ENCODE measurements at regions not wholly inside any gene's neighbourhood (a gene's known extent, or its start where the extent isn't known, plus 50 kb on each side); places are given as distances from the start of the nearest gene placed in this dataset.
"Not testable (repeated sequence)": the region's sequence is repeated elsewhere in the genome, so short reads cannot be mapped to it uniquely, and the experiment has no call there.

DNA sequence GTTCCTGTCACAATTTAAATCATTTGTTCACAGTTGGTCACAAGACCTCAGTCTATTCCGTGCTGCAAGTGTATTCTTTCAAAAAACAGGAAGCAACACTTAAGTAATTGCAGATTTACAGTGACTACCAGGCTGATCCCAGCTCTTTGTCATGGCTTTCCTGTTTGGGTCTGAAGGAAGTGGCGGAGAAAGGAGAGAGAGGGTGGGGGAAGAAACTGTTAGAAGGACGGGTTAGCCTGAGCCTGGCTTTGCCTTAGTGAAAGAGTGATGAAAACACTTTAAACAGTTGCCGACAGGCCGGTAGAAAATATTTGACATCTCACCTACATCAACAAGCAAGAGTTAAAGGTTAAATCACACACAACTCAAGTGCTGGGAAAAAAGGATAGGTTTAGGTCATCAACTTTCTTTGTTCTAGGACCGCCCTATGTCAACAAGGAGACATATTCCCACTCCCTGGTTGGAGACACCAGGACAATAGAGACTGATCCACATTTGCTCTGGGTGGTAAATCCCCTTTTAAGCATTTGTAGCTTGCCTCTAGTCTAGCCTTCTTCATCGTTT, 102.2 kb upstream of the DAB2 start:
- no peak for DNase-seq

DNA sequence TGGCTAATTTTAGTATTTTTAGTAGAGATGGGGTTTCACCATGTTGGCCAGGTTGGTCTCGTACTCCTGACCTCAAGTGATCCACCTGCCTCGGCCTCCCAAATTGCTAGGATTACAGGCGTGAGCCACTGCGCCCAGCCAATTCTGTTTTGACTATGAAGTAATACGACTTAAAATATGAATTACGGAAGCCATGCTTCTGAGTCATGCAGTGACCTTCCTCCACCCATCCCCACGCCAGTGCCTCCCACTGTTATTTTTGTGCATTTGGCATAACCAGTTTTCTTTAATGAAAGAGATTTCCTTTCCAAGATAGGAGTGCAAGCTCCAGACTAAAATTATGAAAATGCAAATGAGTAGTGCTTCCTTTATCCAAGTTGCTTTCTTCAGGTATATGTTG, 101.0 kb upstream of the DAB2 start:
- not testable (repeated sequence) for DNase-seq

DNA sequence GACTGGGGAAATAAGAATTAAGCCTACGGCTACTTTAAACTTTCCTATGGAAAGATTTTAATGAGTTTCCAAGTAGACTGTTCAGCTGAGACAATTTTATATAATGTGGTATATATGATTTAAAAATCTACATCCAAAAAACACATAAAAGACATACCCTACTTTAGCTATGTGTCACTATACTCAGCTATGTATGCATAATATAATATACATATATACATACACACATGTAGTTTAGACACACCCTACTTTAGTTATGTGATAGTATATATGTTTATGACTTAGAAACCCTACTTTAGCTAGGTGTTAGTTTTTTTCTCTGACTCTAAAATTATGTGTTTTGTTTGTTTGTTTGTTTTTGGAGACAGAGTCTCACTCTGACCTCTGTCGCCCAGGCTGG, 100.5 kb upstream of the DAB2 start:
- no peak for DNase-seq

DNA sequence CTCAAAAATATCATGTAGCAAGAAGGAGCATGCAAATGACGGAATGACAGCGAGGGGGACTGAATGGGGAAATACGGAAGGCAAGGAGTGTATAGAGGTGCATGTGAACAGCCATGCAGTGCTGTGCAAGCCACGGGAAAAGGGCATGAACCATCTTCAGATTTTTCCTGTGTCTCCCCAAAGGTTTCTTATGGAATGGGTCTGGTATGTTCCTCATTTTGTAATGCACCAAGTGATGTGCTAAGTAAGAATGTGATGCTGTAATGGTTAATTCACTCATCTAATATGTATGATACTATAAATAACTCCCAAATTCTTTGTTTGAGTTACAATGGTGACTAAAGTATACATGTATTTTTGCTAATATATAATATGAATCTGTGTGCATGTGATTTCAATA, 99.0 kb upstream of the DAB2 start:
- DNase-seq = no peak

DNA sequence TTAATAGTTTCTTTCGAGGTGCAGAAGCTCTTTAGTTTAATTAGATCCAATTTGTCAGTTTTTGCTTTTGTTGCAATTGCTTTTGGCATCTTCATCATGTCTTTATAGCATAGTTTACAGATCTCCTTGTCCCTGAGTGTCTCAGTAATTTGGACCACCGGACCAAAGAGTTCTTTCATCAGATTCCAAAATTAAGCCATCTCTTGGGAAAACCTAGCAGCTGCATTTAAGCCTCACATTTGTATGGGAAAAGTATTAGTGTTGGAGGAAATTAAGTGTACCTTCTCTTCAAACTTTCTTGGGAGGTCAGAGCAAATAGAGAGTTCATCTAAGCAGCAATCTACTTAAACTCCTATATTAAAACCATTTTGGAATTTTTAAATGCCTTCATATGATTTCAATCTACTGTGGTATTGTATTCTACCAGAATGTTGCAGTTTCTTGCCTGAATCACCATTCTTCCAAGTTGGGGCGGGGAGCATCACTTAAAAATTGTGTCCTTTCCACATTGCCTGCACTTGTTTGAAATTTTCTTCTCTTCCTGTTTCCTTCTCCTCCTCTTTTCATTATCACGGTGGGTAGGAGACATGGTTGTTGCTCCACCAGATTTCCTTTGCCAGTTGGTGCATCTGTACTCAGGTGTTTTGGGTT, 97.3 kb upstream of the DAB2 start:
- DNase-seq = no peak

DNA sequence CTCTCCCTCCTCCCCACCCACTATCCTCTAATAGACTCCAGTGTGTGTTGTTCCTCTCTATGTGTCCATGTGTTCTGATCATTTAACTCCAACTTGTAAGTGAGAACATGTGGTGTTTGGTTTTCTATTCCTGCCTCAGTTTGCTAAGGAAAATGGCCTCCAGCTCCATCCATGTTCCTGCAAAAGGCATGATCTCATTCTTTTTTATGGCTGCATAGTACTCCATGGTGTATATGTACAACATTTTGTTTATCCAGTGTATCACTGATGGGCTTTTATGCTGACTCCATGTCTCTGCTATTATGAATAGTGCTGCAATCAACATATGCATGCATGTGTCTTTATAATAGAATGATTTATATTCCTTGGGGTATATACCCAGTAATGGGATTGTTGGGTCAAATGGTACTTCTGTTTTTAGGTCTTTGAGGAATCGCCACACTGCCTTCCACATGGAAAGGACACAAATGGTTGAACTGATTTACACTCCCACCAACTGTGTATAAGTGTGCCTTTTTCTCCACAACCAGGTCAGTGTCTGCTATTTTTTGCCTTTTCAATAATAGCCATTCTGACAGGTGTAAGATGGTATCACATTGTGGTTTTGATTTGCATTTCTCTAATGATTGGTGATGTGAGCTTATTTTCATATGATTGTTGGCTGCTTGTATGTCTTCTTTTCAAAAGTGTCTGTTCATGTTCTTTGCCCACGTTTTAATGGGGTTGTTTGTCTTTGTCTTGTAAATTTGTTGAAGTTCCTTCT, 96.5 kb upstream of the DAB2 start:
- no peak for DNase-seq

DNA sequence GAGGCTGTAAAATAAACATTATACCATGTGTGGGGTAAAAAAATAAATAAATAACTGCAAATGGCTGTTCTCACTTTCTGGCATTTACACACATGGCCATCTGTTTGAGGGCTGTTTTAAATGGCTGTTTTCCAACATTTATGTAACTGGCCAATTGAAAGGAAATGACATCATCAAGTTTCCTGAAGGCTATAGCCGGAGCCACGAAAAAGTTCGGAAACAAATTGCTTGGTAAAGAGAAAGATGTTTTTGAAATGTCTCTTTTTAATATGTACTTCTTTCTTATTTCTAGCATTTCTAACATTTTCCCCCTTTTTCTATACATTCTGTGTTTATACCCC, 95.4 kb upstream of the DAB2 start:
- DNase-seq = no peak

DNA sequence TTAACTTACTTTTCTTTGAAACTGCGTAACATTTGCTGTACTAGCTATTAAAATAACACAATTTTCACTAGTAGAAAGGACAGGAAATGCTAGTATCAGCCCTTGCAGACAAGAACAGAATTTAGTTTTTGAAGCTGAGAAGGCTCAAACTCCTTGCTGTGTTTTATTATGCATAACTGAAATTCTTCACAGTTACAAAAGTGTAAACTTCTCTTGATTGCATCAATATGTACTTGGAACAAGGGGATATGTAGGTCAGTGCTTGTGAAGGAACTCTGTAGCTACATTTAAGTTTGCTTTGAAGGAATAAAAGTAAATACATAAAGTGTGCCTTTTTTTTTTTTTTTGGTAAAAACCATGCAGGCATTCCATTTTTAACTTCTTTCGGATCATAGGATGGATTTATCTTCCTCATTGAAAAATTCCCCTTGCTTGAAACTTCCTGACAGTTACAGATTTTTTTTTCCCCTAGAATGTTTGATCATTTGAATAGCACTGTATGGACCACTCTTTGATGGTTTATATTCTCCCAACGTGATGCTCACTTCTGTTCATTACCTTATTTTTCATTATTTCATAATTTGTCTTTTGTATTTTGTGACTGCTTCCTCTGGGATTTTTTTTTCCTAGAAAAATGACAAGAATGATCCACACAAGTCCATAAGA, 94.9 kb upstream of the DAB2 start:
- no peak for DNase-seq

DNA sequence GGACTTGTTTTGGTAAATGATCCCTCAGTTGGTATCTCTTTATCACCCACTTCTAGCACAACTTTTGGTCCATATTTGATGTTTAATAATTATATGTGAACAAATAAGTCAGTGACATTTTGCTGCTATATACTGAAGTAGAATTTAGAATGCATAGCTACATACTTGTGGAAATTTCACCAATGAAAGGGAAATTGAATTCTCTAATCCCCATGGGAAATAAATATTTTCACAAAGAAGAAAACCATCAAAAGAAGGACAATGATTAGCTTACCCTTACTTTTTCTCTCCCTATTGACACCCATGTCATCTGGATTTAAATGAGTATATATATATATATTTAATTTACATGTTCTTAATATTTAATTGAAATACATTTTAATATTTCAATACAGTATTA, 94.3 kb upstream of the DAB2 start:
- no peak for DNase-seq

DNA sequence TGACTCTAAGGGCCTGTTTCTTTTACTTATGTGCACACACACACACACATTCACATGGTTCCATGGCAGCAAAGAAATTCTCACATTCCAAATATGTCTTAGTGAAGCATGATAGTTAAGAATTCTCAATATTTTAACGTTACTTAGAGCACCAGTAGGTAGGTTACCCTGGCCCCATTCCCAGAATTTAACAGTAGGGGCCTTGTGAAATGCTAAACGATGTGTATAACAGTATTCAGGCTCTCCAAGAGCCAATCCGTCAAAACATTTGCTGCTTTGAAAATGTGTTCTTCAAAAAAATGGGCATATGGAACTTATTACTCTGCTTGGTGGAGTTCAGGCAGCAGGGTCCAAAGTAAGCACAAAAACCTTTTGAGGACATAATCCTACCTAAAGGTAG, 93.7 kb upstream of the DAB2 start:
- no peak for DNase-seq

DNA sequence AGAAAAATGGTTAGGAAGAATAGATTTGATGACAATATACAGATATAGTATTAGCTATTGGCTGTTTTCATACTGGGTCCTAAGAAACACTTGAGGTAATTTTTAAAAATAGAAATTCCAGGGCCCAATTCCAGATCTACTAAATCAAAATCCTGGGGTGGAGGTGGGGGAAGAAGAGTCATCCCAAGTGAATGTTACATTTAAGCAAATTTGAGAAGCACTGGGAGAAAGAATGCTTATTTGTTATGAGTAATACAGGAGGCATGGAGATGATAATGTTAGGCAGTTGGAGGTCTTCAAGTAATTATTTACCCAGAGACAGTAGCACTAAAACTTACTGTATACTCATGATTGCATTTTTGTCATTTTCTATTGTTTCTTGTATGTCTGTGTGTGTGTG, 93.0 kb upstream of the DAB2 start:
- no peak for DNase-seq

DNA sequence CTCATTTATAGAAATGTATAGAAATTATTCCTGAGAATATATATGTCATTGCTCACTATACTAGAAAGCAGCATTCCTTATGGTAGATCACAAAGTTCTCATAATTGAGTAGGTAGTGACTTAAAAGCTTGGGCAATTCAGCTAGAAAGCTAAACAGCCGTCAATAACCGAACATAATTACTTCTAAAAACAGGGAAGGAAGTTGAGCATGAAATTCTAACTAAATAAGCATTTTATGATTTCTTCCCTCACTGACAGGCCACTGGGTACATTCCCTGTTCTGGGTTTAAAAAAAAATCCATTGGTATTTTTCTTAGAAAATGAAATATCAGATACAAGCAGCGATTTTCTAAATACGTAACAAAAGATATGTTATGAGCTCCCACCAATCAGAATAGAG, 91.1 kb upstream of the DAB2 start:
- DNase-seq = no peak

DNA sequence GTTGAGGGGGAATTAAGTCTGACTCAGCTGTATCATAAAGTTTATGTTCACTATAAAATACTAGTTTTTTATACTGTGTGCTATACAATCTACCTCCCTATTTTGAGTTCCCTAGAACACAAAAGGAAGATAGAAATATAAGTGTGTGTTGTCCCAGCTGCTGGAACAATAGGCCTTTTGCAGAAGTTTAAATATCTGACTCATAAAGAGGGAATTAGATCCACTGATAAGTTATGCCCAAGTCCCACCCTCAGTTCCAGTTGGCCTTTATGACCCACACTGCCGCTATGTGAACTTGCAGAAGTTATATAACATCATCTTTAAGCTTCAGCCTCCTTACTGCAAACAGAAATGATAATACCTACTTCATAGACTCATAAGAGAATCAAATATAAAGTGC, 88.5 kb upstream of the DAB2 start:
- DNase-seq = no peak

DNA sequence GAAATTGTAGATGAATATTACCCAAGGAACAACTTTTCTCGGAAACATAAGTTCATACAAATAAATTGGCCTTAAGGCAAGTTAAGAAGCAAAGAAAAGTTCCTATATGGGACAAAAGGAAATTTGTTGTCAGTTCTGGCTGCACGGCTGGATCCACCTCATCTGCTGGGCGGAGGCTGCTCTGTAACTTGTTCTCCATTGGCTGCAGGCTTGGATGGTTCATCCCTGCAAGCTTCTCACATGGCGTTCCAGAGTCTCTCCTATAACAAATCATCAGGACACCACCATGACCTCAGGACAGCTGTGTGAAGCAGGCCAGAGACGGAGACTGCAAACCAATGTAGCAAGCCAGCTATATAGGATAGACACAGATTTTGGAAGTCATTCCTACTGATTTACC, 81.4 kb upstream of the DAB2 start:
- DNase-seq = no peak

DNA sequence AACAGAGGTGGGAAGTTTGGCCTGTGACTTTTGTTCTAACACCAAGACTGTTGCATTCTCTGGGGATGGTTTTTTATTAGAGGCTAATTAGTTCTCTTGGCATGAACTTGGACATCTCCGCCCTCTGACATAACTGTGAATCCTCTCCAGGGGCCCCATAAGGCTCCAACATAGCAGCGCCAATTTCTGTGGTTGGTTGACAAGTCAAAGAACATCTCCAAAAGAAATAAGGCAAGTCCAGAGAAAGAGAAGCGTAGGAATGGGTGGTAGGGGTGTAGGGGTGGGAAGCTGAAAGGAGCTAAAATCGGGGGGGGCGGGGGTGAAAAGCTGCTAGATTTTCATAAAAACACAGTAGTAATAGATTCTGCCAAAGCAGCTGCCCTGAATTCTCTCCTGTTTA, 81.0 kb upstream of the DAB2 start:
- DNase-seq = no peak

DNA sequence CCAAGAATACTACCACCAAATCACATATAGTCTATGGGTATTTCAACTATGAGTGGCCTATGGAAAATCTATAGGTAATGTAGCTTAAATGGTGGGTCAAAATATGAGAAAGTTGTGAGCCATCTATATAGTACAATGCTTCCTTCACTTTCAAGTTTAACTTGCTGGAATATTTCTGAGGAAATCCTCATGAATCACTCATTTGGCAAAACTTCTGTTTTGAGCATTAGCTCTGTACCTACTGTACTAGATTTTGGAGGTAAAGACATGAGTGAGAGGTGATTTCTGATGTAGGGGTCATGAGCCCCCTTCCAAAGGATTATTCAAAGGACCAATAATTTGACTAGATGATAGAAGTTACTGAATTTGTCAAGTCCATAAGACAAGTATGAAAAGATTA, 80.6 kb upstream of the DAB2 start:
- no peak for DNase-seq

DNA sequence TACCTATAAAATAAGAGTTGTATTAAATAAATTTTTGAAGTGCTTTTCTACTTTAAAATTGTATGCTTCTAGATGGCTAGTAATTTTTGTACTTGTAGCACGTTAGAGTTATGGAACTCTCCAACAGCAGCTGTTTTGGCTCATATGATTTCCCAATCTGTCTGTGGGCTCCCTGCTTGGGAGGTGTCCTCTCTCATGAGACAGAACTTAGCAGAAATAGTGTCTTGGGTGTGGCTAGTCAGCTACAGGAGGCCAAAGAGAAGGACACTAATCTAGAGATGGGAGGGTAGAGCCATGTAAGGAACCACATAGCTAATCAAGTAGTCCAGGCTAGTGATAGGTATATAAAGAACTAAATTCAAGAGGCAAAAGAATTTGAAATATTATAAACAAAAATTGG, 78.4 kb upstream of the DAB2 start:
- no peak for DNase-seq

DNA sequence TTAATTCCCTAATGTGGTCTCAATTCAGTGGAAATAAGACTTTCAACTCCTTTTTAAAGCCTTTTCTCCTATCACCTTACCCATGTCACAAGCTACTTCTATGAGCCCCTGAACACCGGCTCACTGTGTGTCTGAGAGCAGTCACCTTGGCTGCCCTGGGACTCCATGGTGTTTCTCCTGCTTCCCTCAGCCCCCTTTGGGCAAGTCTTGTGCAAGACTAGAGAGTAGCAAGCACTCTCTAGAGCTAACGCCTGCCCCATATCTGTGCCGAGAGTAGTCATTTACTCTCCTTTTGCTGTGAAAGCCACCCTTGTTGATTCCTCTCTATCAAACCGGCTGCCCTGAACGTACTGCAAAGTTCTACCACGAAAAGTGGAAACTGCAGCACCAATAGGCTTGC, 77.9 kb upstream of the DAB2 start:
- DNase-seq = no peak

DNA sequence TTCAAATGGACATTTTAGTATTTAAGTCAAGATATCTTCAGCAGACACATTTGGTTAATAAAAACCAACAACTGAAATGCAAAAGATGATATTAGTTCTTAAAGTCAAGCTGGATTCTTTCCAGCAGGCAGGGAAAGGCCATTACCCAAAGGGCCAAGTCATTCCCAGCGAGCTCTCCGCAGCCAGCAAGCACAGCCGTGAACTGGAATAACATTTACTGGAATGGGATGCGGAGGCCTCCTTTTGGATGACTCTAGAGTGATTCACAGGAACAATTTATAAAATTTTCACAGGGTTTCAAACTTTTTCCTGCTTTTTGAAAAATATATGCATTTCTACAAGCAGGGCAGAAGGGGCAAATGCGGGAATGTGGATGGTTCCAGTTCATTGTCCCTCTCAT, 76.6 kb upstream of the DAB2 start:
- no peak for DNase-seq

DNA sequence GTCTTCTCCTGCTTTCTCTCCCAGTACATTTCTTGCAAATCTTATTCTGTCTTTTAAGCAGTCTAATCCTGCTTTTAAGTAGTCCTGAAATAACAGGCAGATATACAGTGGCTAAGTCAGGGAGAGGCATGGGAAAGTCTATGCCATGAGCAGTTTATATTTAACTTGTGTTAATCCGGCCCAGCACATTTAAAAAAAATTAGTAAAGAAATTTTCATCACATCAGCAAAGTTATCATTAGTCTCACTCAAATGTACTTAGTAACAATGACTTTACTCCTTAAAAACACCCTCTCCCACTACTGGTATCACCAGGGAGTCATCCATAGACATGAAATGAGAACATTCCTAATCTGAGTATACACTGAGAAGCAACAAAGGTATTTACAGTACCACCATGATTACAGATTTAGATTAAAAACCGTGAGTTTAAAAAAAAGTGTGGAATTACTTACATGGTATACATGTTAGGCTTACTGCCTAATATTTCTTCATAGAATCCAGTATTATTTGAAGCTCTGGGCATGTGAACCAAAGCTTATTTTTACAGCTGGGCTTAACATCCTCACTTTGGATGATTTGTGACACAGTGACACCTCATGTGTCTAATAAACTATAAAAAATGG, 75.9 kb upstream of the DAB2 start:
- DNase-seq = no peak

DNA sequence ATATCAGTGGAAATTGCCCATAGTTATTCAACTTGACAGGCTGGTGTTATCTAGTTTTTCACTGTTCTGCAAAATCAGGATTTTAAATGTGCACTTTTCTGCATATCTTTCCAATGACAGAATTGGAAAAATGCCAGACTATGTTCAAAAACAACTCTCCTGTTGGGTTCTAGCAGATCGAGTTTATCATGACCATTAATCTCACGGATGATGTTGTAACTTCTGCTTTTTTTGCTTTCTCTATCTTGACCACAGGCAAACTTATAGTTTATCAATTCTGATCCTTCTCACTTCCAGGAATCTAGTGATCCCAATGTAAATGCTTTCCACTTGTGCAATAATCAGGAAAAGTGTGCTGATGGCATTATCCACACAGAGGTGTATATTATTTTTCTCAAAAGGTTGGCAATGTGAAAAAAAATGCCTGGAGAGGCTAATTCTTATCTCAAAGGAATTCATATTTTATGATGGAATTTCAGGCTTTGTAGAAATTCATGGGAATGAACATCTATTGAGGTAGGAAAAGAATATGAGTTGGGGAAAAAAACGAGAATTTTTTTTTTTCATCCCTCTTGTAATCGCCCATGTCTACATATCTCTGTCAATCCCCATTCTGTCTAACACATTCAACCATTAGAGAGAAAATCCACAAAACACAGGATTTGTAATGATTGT, 73.6 kb upstream of the DAB2 start:
- DNase-seq = no peak

DNA sequence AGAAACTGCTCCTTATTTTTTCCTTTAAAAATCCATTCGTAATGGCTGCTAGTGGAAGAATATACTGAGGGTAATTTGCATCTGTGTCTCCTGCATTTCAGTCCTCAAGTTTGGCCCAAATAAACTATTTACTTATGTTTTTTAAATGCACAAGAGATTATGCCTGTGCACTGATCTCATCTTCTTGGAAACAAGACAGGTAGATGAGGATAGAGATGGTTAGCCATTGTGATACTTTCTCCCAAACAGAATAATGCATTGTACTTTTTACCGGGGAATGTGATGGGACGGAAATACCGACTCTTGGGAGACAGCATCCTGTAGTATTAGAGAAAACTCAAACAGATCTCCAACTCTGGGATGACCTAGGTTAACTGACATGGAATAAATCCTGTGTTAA, 72.5 kb upstream of the DAB2 start:
- no peak for DNase-seq

DNA sequence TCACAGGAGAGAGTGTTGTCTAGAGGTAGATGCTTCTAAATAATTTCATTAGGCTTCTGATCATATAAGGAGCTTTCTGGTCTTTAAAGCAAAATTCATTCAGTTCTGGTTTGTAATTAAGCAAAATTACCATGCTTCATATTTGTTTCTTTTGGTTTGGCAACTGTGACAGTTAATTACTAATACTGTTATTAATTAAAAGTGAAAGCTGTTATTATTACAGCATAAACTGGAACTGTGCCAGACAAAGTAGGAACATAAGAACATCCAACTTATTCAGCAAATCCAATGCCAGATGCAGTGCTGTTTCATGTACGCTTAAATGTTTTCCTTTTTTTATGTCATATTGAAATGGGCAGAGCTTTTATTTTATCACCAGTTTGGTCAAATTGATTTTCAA, 70.4 kb upstream of the DAB2 start:
- no peak for DNase-seq
